Activated naive CD4-positive, alpha-beta T cell treated with anti-CD3 and anti-CD28 coated beads for 36 hours (primary cell): ENCODE measurements at regions not wholly inside any gene's neighbourhood (a gene's known extent, or its start where the extent isn't known, plus 50 kb on each side); places are given as distances from the start of the nearest gene placed in this dataset.
A peak's percentile ranks its signal among the peaks of the same experiment; 100 is the strongest.

Experiments used
- CTCF ChIA-PET: fragments of 350-600 bp; sonication (Branson Sonifier 250); formaldehyde crosslinking; loops from one replicate; lab custom pipeline; 2021; ENCODE audit warnings: antibody characterized with exemption; lab: Charles Lee
- DNase-seq: peaks from one replicate; pipeline ENCODE4 v3.0.0-alpha.2; 2020
- H3K27ac Mint-ChIP-seq: one replicate; pipeline ENCODE4 v1.8.0; 2021; ENCODE audit warnings: mild to moderate bottlenecking, mixed read lengths
- H3K27me3 Mint-ChIP-seq: one replicate; pipeline ENCODE4 v1.8.0; 2021; ENCODE audit warnings: low read depth, mixed read lengths
- H3K36me3 Mint-ChIP-seq: one replicate; pipeline ENCODE4 v1.8.0; 2021; ENCODE audit warnings: low read depth, mixed read lengths
- H3K4me1 Mint-ChIP-seq: one replicate; pipeline ENCODE4 v1.8.0; 2021; ENCODE audit warnings: low read depth, mixed read lengths
- H3K4me3 Mint-ChIP-seq: one replicate; pipeline ENCODE4 v1.8.0; 2021; ENCODE audit warnings: mild to moderate bottlenecking, moderate library complexity, mixed read lengths
- H3K9me3 Mint-ChIP-seq: one replicate; pipeline ENCODE4 v1.8.0; 2021; ENCODE audit warnings: mixed read lengths
- intact Hi-C: fragments of 100-400 bp; cut with micrococcal nuclease; formaldehyde crosslinking; loops from one replicate; pipeline ENCODE4 v1.15.1; 2023

- H3K27ac Mint-ChIP-seq: no peak overlapping the region
- H3K4me3 Mint-ChIP-seq: no peak overlapping the region
- intact Hi-C loops: no loop called here
- CTCF ChIA-PET: no interaction called here
- peaks cover 7% of the 10 kb centered on the region for H3K27me3 Mint-ChIP-seq
- H3K4me1 Mint-ChIP-seq: no peaks in the 10 kb centered on the region
- no peak for DNase-seq
- no peaks in the 10 kb centered on the region for H3K9me3 Mint-ChIP-seq
- no peaks in the 10 kb centered on the region for H3K36me3 Mint-ChIP-seq
These were observed 167.3 kb upstream of the AKIRIN2 start for GRCh38 chr6:87869064-87869905.

GRCh38 chr6:87860902-87861301, 158.9 kb upstream of the AKIRIN2 start:
- DNase-seq: no peak
- Mint-ChIP-seq H3K27me3 (peaks cover 5% of the 10 kb centered on the region), H3K9me3 (peaks cover 2% of the 10 kb centered on the region), H3K4me1 (no peaks in the 10 kb centered on the region), H3K4me3 (no peak overlapping the region), H3K27ac (no peak overlapping the region), H3K36me3 (no peaks in the 10 kb centered on the region)
- intact Hi-C loops: no loop called here
- CTCF ChIA-PET: no interaction called here

- Mint-ChIP-seq H3K9me3 (peaks cover 2% of the 10 kb centered on the region), H3K27ac (no peak overlapping the region), H3K4me3 (no peak overlapping the region), H3K27me3 (peaks cover 3% of the 10 kb centered on the region), H3K4me1 (no peaks in the 10 kb centered on the region), H3K36me3 (no peaks in the 10 kb centered on the region)
- CTCF ChIA-PET: no interaction called here
- intact Hi-C loops: no loop called here
- no peak for DNase-seq
These were observed 156.4 kb upstream of the AKIRIN2 start for GRCh38 chr6:87858440-87858839.

GRCh38 chr6:87851674-87852299, 149.8 kb upstream of the AKIRIN2 start:
- CTCF ChIA-PET: no interaction called here
- intact Hi-C loops: no loop called here
- H3K4me1 Mint-ChIP-seq: no peaks in the 10 kb centered on the region

GRCh38 chr6:87848616-87849015, 146.6 kb upstream of the AKIRIN2 start:
- DNase-seq: no peak
- intact Hi-C loops: no loop called here
- CTCF ChIA-PET: interaction anchor here (2.1 kb wide), 1 partner anchor 16 kb away, joined by 5 read pairs; no protein-coding TSS in a partner anchor
- H3K9me3 Mint-ChIP-seq: no peaks in the 10 kb centered on the region
- H3K4me1 Mint-ChIP-seq: no peaks in the 10 kb centered on the region
- no peak overlapping the region for H3K27ac Mint-ChIP-seq
- no peaks in the 10 kb centered on the region for H3K36me3 Mint-ChIP-seq
- H3K27me3 Mint-ChIP-seq: peaks cover 3% of the 10 kb centered on the region
- no peak overlapping the region for H3K4me3 Mint-ChIP-seq

More at GRCh38 chr6:87851674-87852299, 149.8 kb upstream of the AKIRIN2 start:
- Mint-ChIP-seq H3K4me3 (no peak overlapping the region), H3K27ac (no peak overlapping the region), H3K36me3 (no peaks in the 10 kb centered on the region), H3K27me3 (no peaks in the 10 kb centered on the region), H3K9me3 (no peaks in the 10 kb centered on the region)
- no peak for DNase-seq

GRCh38 chr6:87847830-87848210, 145.8 kb upstream of the AKIRIN2 start:
- CTCF ChIA-PET: no interaction called here
- H3K36me3 Mint-ChIP-seq: no peaks in the 10 kb centered on the region
- no peak for DNase-seq
- no peaks in the 10 kb centered on the region for H3K4me1 Mint-ChIP-seq
- peaks cover 3% of the 10 kb centered on the region for H3K27me3 Mint-ChIP-seq
- H3K27ac Mint-ChIP-seq: no peak overlapping the region
- H3K4me3 Mint-ChIP-seq: no peak overlapping the region
- intact Hi-C loops: no loop called here
- H3K9me3 Mint-ChIP-seq: no peaks in the 10 kb centered on the region

- Mint-ChIP-seq H3K4me1 (no peaks in the 10 kb centered on the region), H3K27me3 (peaks cover 3% of the 10 kb centered on the region), H3K27ac (no peak overlapping the region), H3K36me3 (no peaks in the 10 kb centered on the region), H3K4me3 (no peak overlapping the region), H3K9me3 (no peaks in the 10 kb centered on the region)
- intact Hi-C loops: no loop called here
- CTCF ChIA-PET: no interaction called here
- no peak for DNase-seq
These were observed 145.2 kb upstream of the AKIRIN2 start for GRCh38 chr6:87847135-87847829.

GRCh38 chr6:87846434-87846833, 144.4 kb upstream of the AKIRIN2 start:
- no peak for DNase-seq
- no peak overlapping the region for H3K4me3 Mint-ChIP-seq
- H3K27me3 Mint-ChIP-seq: peaks cover 6% of the 10 kb centered on the region
- CTCF ChIA-PET: no interaction called here
- H3K36me3 Mint-ChIP-seq: no peaks in the 10 kb centered on the region
- intact Hi-C loops: no loop called here
- no peaks in the 10 kb centered on the region for H3K4me1 Mint-ChIP-seq
- H3K27ac Mint-ChIP-seq: no peak overlapping the region
- H3K9me3 Mint-ChIP-seq: no peaks in the 10 kb centered on the region

- no peaks in the 10 kb centered on the region for H3K36me3 Mint-ChIP-seq
These were observed 138.3 kb upstream of the AKIRIN2 start for GRCh38 chr6:87840324-87840723.

GRCh38 chr6:87837876-87838275, 135.8 kb upstream of the AKIRIN2 start:
- CTCF ChIA-PET: no interaction called here
- DNase-seq: no peak
- no peaks in the 10 kb centered on the region for H3K36me3 Mint-ChIP-seq
- no peaks in the 10 kb centered on the region for H3K4me1 Mint-ChIP-seq
- intact Hi-C loops: loop anchor here (10.0 kb wide), 1 partner anchor 443 kb away; no protein-coding TSS in a partner anchor
- H3K27ac Mint-ChIP-seq: no peak overlapping the region
- H3K9me3 Mint-ChIP-seq: no peaks in the 10 kb centered on the region
- no peak overlapping the region for H3K4me3 Mint-ChIP-seq
- peaks cover 5% of the 10 kb centered on the region for H3K27me3 Mint-ChIP-seq

More at GRCh38 chr6:87840324-87840723, 138.3 kb upstream of the AKIRIN2 start:
- H3K9me3 Mint-ChIP-seq: no peaks in the 10 kb centered on the region
- no peak overlapping the region for H3K27ac Mint-ChIP-seq
- intact Hi-C loops: no loop called here
- H3K27me3 Mint-ChIP-seq: peaks cover 8% of the 10 kb centered on the region
- CTCF ChIA-PET: no interaction called here
- no peak overlapping the region for H3K4me3 Mint-ChIP-seq
- no peak for DNase-seq
- H3K4me1 Mint-ChIP-seq: no peaks in the 10 kb centered on the region

- peaks cover 5% of the 10 kb centered on the region for H3K27me3 Mint-ChIP-seq
- intact Hi-C loops: loop anchor here (10.0 kb wide), 1 partner anchor 443 kb away; no protein-coding TSS in a partner anchor
- H3K4me1 Mint-ChIP-seq: peaks cover 2% of the 10 kb centered on the region
- CTCF ChIA-PET: no interaction called here
- H3K27ac Mint-ChIP-seq: no peak overlapping the region
- H3K4me3 Mint-ChIP-seq: no peak overlapping the region
- no peaks in the 10 kb centered on the region for H3K36me3 Mint-ChIP-seq
- no peak for DNase-seq
- no peaks in the 10 kb centered on the region for H3K9me3 Mint-ChIP-seq
These were observed 135.4 kb upstream of the AKIRIN2 start for GRCh38 chr6:87837444-87837843.

GRCh38 chr6:87832025-87832825, 130.2 kb upstream of the AKIRIN2 start:
- peaks cover 8% of the 10 kb centered on the region for H3K4me1 Mint-ChIP-seq
- H3K36me3 Mint-ChIP-seq: no peaks in the 10 kb centered on the region
- intact Hi-C loops: loop anchor here (1.0 to 10.0 kb wide), 7 partner anchors 24 to 1038 kb away; partner anchors contain the start of gene CNR1
- no peaks in the 10 kb centered on the region for H3K27me3 Mint-ChIP-seq
- DNase-seq: no peak
- H3K4me3 Mint-ChIP-seq: peak overlapping the region; percentile 69
- no peaks in the 10 kb centered on the region for H3K9me3 Mint-ChIP-seq
- H3K27ac Mint-ChIP-seq: peak overlapping the region; percentile 72
- CTCF ChIA-PET: interaction anchor here (0.7 to 1.3 kb wide), 9 partner anchors 12 to 1059 kb away, joined by 3 to 5 read pairs (median 3); no protein-coding TSS in a partner anchor
